AG09309 (cell line): ENCODE measurements at regions not wholly inside any gene's neighbourhood (a gene's known extent, or its start where the extent isn't known, plus 50 kb on each side); places are given as distances from the start of the nearest gene placed in this dataset.

Source experiments
- DNase-seq: peaks from one replicate; pipeline ENCODE4 v3.0.0-alpha.2; 2010; ENCODE audit warnings: low read depth
- H3K4me3 ChIP-seq: 2 replicates; pipeline ENCODE4 v1.5.1; 2011; ENCODE audit warnings: mild to moderate bottlenecking, low read depth, low read length, moderate library complexity; ENCODE audit not compliant: control insufficient read depth
- CTCF ChIP-seq: IDR thresholded peaks from 2 replicates; pipeline ENCODE4 v1.5.1; 2011; ENCODE audit warnings: mild to moderate bottlenecking, low read depth, low read length, inconsistent platforms; ENCODE audit not compliant: insufficient read depth, control insufficient read depth; ENCODE audit errors: missing control alignments

GRCh38 chr5:57836331-57836730, 353.7 kb upstream of the ACTBL2 start:
- no peak overlapping the region for H3K4me3 ChIP-seq
- DNase-seq: no peak
- no peak for TF ChIP-seq CTCF

- H3K4me3 ChIP-seq: no peak overlapping the region
- DNase-seq: no peak
- TF ChIP-seq CTCF: no peak
Observed at GRCh38 chr5:57834829-57835608, 352.4 kb upstream of the ACTBL2 start.

GRCh38 chr5:57833489-57833888, 350.9 kb upstream of the ACTBL2 start:
- no peak overlapping the region for H3K4me3 ChIP-seq
- DNase-seq: no peak
- TF ChIP-seq CTCF: no peak

GRCh38 chr5:57832875-57833274, 350.3 kb upstream of the ACTBL2 start:
- no peak for DNase-seq
- H3K4me3 ChIP-seq: no peak overlapping the region
- TF ChIP-seq CTCF: no peak

GRCh38 chr5:57831932-57832331, 349.3 kb upstream of the ACTBL2 start:
- DNase-seq: no peak
- TF ChIP-seq CTCF: no peak
- no peak overlapping the region for H3K4me3 ChIP-seq

- H3K4me3 ChIP-seq: no peak overlapping the region
- DNase-seq: no peak
- TF ChIP-seq CTCF: no peak
Observed at GRCh38 chr5:57831090-57831489, 348.5 kb upstream of the ACTBL2 start.
